Spleen (tissue), 7 donors: ENCODE measurements at regions not wholly inside any gene's neighbourhood (a gene's known extent, or its start where the extent isn't known, plus 50 kb on each side); places are given as distances from the start of the nearest gene placed in this dataset.

ENCODE experiments used
- POLR2A ChIP-seq, 3 donors: fragments of 450-650 bp; IDR thresholded peaks; one replicate each; pipeline ENCODE4 v1.5.1; 2017; ENCODE audit warnings: antibody characterized with exemption in 3 of 3, mild to moderate bottlenecking in 1 of 3
- TF ChIP-seq, protein P1 (sequence below), 11 experiments: fragments of 200-600 bp in 7 of 11; fragments of 450-650 bp in 4 of 11; sonication (generic) in 4 of 11; IDR thresholded peaks in 8 of 11; conservative IDR thresholded peaks in 3 of 11; 1 replicate in 7 of 11; 2 replicates in 4 of 11; pipeline versions ENCODE4 v1.4.0 to v1.8.0; 2016 to 2021; ENCODE audit warnings: antibody characterized with exemption in 11 of 11, inconsistent platforms in 4 of 11, mild to moderate bottlenecking in 1 of 11
- donor health status: DM: no; HTN: no; CAD: no; lungs with moderate emphysema.
- donor health status: DM: no; HTN: no; CAD: no.
- donor health status: DM: no; HTN: no; CAD: no.

GRCh38 chr18:68323921-68324320, 391.0 kb downstream of the TMX3 start:
- no peak for TF ChIP-seq POLR2A (IDR thresholded peaks at IDR 0.05)
- TF ChIP-seq, protein P1, sequence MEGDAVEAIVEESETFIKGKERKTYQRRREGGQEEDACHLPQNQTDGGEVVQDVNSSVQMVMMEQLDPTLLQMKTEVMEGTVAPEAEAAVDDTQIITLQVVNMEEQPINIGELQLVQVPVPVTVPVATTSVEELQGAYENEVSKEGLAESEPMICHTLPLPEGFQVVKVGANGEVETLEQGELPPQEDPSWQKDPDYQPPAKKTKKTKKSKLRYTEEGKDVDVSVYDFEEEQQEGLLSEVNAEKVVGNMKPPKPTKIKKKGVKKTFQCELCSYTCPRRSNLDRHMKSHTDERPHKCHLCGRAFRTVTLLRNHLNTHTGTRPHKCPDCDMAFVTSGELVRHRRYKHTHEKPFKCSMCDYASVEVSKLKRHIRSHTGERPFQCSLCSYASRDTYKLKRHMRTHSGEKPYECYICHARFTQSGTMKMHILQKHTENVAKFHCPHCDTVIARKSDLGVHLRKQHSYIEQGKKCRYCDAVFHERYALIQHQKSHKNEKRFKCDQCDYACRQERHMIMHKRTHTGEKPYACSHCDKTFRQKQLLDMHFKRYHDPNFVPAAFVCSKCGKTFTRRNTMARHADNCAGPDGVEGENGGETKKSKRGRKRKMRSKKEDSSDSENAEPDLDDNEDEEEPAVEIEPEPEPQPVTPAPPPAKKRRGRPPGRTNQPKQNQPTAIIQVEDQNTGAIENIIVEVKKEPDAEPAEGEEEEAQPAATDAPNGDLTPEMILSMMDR (IDR thresholded peaks at IDR 0.05 in 8 of 11, conservative IDR thresholded peaks at IDR 0.05 in 3 of 11) = no peak
